ENCODE measurements at regions not wholly inside any gene's neighbourhood (a gene's known extent, or its start where the extent isn't known, plus 50 kb on each side); places are given as distances from the start of the nearest gene placed in this dataset.

DNA sequence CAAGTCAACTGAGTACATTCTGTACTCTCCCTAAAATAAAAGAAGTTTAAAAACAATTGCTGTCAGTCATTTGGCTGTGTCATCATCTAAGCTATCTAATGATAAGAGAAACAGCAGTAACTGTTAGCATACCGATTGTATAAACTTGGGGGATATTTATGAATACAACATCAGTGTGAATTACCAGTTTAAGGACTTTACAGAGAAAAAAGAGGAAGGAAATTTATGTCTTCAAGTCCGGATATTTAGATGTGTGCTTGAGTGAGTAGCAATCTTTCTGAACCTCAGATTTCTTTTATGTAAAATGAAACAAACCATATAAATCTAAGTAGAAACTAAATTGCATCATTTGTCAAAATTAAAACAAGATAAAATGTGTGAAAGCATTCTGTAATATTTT lies 1557.0 kb downstream of the MRPL39 start:
- DNase-seq, result no peak

DNA sequence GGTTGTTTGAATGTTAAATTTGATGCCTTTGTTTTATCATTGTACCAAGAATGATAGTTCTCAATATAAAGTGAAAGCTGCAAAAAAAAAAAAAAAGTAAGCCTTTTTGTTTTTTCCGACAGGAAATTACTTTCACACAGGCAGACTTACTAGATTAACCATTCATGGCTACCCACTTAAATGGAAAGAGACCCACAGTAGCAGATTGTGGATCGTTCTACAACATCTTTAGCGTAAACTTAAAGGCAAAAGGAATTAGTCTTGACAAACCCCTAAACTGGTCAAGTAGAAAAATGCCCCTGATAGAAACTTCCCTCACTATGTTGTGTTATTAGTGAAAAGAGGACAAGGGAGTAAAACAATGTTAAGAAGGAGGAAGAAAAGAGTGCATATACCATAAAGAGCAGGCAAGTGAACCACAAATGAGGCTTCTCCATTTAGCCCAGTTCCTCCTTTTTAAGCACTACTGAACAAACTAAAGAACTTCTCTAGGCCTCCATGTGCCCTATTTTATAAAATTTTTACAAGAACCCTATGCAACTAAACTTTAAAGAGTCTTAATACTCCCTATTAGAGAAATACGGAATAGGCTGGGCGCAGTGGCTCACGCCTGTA lies 1560.3 kb downstream of the MRPL39 start:
- no peak for DNase-seq

DNA sequence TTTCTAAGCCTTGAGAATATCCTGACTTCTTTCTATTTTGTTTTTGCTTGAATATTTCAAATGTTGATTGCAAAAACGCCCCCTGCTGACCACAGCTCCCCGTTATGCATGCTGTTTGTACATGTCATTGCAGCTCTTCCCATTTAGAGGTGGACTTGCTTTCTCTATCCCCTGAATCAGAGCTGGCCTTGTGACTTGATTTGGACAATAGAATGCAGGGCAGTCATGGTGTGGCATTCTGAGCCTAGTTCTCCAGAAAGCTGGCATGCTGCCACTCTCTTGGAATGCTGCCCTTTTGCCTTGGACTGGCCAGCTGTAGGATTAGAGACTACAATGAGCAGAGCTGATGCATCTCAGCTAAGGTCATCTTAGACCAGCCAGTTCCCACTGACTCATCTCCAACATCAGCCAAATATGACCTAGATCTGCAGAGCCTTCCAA lies 1561.5 kb downstream of the MRPL39 start:
- no peak for DNase-seq

- no peak for DNase-seq
Measured at GRCh38 chr21:24045373-24045772, 1561.9 kb downstream of the MRPL39 start.

GRCh38 chr21:24042687-24043086 lies 1564.6 kb downstream of the MRPL39 start:
- no peak for DNase-seq

GRCh38 chr21:24032709-24033232 lies 1574.5 kb downstream of the MRPL39 start:
- DNase-seq, result no peak

GRCh38 chr21:24027396-24027795 lies 1579.9 kb downstream of the MRPL39 start:
- DNase-seq, result no peak

DNA sequence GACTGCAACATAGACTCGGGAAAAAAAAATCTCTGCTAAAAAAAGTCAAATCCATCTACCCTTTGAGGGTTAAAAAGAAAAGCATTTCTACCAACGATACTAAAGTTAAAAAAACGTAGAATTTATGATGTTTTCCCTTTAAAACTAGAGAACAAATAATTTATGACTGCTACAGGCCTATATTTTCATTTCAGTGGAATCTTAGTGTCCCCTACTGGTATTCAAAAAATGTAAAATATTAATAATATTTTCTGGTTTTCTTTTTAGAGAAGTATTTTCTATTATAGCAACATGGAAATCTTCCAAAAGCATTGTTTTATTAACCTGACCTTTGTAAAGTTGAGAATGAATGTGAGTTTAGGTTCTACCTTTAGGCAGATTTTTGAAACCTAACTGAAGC lies 1582.2 kb downstream of the MRPL39 start:
- no peak for DNase-seq

DNA sequence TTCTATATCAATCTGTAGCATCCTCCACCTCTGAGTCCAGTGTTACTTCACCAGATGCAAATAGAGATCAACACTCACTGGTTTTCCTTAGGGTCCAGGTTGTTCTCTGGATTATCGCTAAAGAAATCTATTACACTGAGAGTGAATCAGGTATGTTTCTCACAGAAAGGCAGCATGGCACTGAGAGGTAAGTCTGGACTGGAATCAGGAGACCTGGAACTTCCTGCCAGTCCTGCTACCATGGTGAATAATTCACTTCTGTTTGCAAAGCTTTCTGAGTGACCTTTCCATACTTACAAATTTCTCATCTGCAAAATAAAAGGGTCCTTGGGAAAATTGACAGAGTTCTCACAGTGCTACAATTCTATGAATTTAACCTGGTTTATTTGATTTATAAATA lies 1583.3 kb downstream of the MRPL39 start:
- no peak for DNase-seq

- no peak for DNase-seq
Measured at GRCh38 chr21:24023402-24023801, 1583.9 kb downstream of the MRPL39 start.

DNA sequence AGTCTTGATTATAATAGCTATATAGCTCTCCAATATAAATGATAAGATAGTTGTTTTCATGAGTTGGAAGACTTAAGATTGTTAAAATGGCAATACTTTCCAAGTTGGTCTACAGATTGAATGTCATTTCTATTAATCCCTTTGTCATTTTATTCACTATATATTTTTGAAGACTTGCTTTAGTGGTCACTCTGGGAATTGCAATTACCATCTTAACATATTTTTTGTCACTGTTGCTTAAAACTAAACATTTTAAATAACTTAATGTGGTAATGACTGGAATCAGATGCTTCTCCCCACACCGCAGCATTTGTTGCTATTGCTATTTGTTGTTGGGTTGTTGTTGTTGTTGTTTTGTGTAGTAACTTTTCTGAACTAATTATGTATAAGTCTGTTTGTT lies 1592.9 kb downstream of the MRPL39 start:
- no peak for DNase-seq

- no peak for DNase-seq
Measured at GRCh38 chr21:24011087-24011486, 1596.2 kb downstream of the MRPL39 start.

DNA sequence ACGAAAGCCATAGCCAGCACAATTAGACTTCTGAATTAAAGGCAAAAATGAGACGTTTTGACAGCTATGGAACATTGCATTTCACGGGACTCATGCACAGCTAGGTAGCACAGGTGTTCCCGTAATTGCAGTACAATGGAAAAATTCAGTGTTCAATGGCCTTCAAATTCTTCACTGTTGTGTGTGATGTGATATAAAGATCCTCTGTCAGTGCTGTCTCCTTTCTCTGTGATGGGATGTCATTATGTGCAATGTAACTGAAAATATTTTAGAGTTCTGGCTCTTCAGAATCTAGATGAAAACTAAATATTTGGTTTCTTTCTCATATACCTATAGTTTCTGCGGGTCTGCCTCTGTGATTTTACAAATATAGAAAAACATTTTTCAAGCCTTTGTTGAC lies 1599.7 kb downstream of the MRPL39 start:
- no peak for DNase-seq

DNA sequence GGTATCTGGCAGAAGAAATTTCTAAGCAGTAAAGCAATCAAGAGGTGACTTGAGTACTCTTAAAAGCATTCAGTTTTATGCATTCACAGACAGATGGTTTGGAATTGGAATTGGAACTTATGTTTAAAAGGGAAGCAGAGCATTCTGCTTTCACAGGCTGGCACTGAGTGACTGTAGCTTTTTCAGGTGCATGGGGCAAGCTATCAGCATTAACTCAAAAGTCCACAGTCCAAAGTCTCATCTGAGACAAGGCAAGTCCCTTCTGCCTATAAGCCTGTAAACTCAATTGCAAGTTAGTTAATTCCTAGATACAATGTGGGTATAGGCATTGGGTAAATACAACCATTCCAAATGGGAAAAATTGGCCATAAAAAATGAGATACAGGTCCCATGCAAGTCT lies 1620.3 kb downstream of the MRPL39 start:
- no peak for DNase-seq

- DNase-seq, result no peak
Measured at GRCh38 chr21:23986214-23986613, 1621.1 kb downstream of the MRPL39 start.

- no peak for DNase-seq
Measured at GRCh38 chr21:23982546-23982945, 1624.7 kb downstream of the MRPL39 start.

GRCh38 chr21:23977971-23978370 lies 1629.3 kb downstream of the MRPL39 start:
- no peak for DNase-seq

DNA sequence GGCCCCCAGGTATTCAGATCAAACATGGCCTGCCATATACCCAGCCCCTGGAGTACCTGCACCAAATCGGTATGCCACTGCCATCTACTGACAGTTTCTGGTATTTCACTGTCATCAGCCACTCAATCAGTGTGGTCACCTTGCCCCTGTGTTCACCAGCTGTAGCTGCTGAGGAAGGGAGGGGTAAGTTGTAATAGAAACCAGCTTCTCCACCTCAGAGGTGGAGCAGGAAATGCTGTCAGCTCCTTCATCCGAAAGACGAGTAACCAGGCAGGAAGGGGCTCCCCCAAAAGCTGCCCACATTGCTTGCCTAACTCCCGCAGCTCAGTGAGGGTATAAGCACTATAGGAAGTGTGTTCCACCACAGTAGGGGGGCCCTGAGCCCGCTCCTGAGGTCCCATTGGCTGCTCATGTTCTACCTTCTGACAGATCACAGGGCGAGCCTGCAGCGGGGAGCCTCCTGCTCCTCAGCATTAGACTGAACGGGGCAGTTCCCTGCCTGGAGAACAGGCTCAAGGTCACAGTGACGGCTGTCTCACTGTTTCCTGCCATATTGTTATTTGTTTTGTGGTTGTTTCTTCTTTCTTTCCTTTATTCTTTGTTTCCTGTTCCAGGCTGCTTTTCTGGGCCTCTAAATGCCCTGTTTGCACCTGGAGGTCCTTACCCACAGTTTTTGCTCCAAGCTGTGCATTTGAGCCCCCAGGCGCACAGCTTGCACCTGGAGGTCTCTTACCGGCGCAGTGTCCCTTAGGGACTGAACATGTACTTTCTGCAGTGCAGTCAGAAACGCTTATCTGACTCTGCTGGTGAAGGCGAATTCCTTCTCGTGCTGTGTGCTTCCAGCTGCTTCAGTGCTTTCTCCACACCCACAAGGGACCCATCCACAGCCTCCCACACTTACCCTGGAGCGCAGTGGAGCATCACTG lies 1638.3 kb downstream of the MRPL39 start:
- peak; percentile 46 for DNase-seq

DNA sequence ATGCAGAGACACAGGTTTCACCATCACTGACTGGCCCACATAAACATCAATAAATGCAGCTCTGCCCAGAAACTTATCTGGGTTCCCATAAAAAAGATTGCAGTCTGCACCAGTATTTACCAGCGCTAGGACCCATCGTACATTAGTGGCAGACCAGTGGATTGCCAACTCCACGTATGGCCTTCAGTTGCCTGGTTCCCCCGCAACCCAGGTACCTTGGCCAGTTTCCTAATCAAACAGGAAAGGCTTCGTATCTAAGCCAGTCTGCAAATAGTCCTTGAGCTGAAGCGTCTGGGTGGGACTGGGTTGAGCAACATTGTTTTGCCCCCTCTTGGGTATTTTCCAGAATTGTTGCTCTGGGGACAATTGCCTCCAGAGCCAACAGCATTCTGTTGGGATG lies 1639.3 kb downstream of the MRPL39 start:
- no peak for DNase-seq

- no peak for DNase-seq
Measured at GRCh38 chr21:23963454-23963853, 1643.8 kb downstream of the MRPL39 start.

GRCh38 chr21:23960769-23961168 lies 1646.5 kb downstream of the MRPL39 start:
- no peak for DNase-seq

GRCh38 chr21:23955135-23955843 lies 1652.0 kb downstream of the MRPL39 start:
- DNase-seq, result no peak

- no peak for DNase-seq
Measured at GRCh38 chr21:23952269-23952668, 1655.0 kb downstream of the MRPL39 start.

DNA sequence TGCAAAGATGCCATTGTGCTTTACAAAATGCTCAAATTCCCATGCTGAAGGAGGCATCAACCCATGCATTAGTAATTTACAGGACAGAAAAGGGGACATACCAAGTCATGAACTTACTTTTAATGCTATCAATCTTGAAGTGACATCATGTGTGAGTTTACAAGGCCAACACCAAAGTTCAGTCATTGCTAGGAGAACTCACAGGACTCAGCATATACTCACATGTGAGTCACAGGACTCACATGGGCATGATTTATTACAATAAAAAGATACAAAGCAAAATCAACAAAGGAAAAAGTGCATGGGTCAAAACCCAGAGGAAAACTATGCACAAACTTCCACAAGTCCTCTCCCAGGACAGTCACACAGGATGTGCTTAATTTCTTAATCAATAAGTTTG lies 1656.0 kb downstream of the MRPL39 start:
- no peak for DNase-seq

Measured in stimulated activated CD4-positive, alpha-beta T cell treated with anti-CD3 and anti-CD28 coated beads, Interleukin-12 subunit alpha, Interleukin-12 subunit beta, amount 100 ng/mL, for 4 hours (primary cell).